Mucosa of descending colon (tissue), 3 donors: ENCODE measurements at regions not wholly inside any gene's neighbourhood (a gene's known extent, or its start where the extent isn't known, plus 50 kb on each side); places are given as distances from the start of the nearest gene placed in this dataset.
A peak's percentile ranks its signal among the peaks of the same experiment; 100 is the strongest.

Experiments used
- ATAC-seq: fragments of 200-7000 bp; cut with Tn5 transposase; one replicate; pipeline ENCODE4 v1.9.1; 2020; ENCODE audit warnings: mild to moderate bottlenecking, moderate library complexity
- DNase-seq, 3 donors: peaks; one replicate each; pipeline ENCODE4 v3.0.0-alpha.2; 2020
- H3K36me3 ChIP-seq: fragments of 200-600 bp; one replicate; pipeline ENCODE4 v1.8.0; 2021; ENCODE audit warnings: low read depth, mild to moderate bottlenecking
- H3K4me1 ChIP-seq: fragments of 200-600 bp; one replicate; pipeline ENCODE4 v1.8.0; 2021; ENCODE audit warnings: low read depth, mild to moderate bottlenecking
- H3K4me3 ChIP-seq: fragments of 200-600 bp; one replicate; pipeline ENCODE4 v1.8.0; 2021; ENCODE audit warnings: mild to moderate bottlenecking
- H3K9me3 ChIP-seq: fragments of 200-600 bp; one replicate; pipeline ENCODE4 v1.8.0; 2021; ENCODE audit warnings: mild to moderate bottlenecking
- intact Hi-C, 2 donors: fragments of 100-400 bp; cut with DNase I in 1 of 2; cut with micrococcal nuclease in 1 of 2; formaldehyde crosslinking; loops; one replicate each; pipeline versions ENCODE4 v1.11.0 to v1.11.1; 2022; cut with DNase I, micrococcal nuclease
- TF ChIP-seq, protein P1 (sequence below): fragments of 200-600 bp; IDR thresholded peaks from one replicate; pipeline ENCODE4 v1.8.0; 2022; ENCODE audit warnings: antibody characterized with exemption, mild to moderate bottlenecking
- donor health status: DM: no; HTN: no; CAD: no; lungs with moderate emphysema.
- donor health status: DM: no; HTN: no; CAD: no.
- donor health status: DM: no; HTN: yes; CAD: no.

DNA sequence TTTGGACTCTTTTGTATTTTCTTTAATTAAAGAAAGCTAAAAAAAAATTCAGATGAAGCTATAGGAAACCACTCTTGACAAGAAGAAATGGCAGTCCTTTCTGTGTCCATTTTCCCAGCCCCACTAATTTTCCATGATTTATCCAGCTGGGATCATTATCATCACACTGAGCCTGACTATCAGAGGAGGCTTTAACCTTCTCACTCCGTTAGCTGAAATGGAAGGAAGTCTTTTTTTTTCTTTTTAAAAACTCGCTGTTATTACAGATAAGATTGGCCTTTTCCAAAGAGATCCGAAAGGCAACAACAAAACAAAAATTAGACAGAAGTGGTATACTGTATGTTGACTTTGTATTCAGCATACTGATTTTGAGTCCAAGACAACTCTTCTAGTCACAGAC lies 366.2 kb upstream of the ROPN1 start:
- Histone ChIP-seq H3K4me3 (no peak overlapping the region), H3K4me1 (peaks cover 4% of the 10 kb centered on the region), H3K36me3 (no peaks in the 10 kb centered on the region), H3K9me3 (no peaks in the 10 kb centered on the region)
- TF ChIP-seq, protein P1, sequence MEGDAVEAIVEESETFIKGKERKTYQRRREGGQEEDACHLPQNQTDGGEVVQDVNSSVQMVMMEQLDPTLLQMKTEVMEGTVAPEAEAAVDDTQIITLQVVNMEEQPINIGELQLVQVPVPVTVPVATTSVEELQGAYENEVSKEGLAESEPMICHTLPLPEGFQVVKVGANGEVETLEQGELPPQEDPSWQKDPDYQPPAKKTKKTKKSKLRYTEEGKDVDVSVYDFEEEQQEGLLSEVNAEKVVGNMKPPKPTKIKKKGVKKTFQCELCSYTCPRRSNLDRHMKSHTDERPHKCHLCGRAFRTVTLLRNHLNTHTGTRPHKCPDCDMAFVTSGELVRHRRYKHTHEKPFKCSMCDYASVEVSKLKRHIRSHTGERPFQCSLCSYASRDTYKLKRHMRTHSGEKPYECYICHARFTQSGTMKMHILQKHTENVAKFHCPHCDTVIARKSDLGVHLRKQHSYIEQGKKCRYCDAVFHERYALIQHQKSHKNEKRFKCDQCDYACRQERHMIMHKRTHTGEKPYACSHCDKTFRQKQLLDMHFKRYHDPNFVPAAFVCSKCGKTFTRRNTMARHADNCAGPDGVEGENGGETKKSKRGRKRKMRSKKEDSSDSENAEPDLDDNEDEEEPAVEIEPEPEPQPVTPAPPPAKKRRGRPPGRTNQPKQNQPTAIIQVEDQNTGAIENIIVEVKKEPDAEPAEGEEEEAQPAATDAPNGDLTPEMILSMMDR = no peak
- intact Hi-C loops = loop anchor here (10.0 kb wide), 2 partner anchors 107 to 197 kb away; no protein-coding TSS in a partner anchor
- DNase-seq = no peak
- ATAC-seq = no peak

- peaks cover 9% of the 10 kb centered on the region for H3K4me1 ChIP-seq
- no peaks in the 10 kb centered on the region for H3K9me3 ChIP-seq
- no peaks in the 10 kb centered on the region for H3K36me3 ChIP-seq
- ATAC-seq (no peak), DNase-seq (no peak)
- TF ChIP-seq, protein P1 = no peak
- H3K4me3 ChIP-seq = no peak overlapping the region
- intact Hi-C loops = no loop called here
Measured at GRCh38 chr3:124360155-124360554, 368.2 kb upstream of the ROPN1 start.

DNA sequence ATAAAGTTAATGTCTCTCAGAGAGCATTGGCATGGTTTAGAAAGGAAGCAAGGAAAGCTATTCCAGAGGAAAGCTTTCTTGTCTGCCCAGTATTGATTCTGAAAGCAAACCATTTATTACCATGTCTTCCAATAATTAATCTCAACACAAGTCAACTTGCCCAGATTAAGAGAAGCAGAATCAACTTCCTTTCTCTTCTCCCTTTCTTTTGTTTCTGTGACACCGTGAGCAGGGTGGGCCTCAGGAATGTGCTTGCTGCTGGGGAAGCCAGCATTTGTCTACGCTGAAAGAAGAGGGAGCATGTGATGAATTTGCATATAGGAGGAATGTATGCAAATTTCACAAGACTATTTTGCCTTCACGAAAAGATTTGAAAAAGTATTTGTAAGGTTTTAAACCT lies 368.6 kb upstream of the ROPN1 start:
- H3K4me3 ChIP-seq = no peak overlapping the region
- ATAC-seq = no peak
- no peaks in the 10 kb centered on the region for H3K9me3 ChIP-seq
- TF ChIP-seq, protein P1 = no peak
- intact Hi-C loops = no loop called here
- no peaks in the 10 kb centered on the region for H3K36me3 ChIP-seq
- DNase-seq = no peak
- H3K4me1 ChIP-seq = peaks cover 9% of the 10 kb centered on the region

- DNase-seq (peak in 2 of 3 donors; percentile 50 to 55), ATAC-seq (peak; percentile 81)
- H3K9me3 ChIP-seq = no peaks in the 10 kb centered on the region
- intact Hi-C loops = no loop called here
- peaks cover 9% of the 10 kb centered on the region for H3K4me1 ChIP-seq
- TF ChIP-seq, protein P1 = no peak
- no peak overlapping the region for H3K4me3 ChIP-seq
- no peaks in the 10 kb centered on the region for H3K36me3 ChIP-seq
Measured at GRCh38 chr3:124361566-124361965, 368.7 kb upstream of the UMPS start.

GRCh38 chr3:124362455-124362854 lies 367.8 kb upstream of the UMPS start:
- peak; percentile 80 for ATAC-seq
- TF ChIP-seq, protein P1 = no peak
- Histone ChIP-seq H3K9me3 (no peaks in the 10 kb centered on the region), H3K36me3 (no peaks in the 10 kb centered on the region), H3K4me1 (peaks cover 9% of the 10 kb centered on the region), H3K4me3 (no peak overlapping the region)
- DNase-seq = no peak
- intact Hi-C loops = no loop called here

- no peak for DNase-seq
Measured at GRCh38 chr3:124363476-124363875, 366.8 kb upstream of the UMPS start.

More at GRCh38 chr3:124363476-124363875, 366.8 kb upstream of the UMPS start:
- Histone ChIP-seq H3K4me3 (no peak overlapping the region), H3K36me3 (no peaks in the 10 kb centered on the region), H3K4me1 (peaks cover 9% of the 10 kb centered on the region), H3K9me3 (no peaks in the 10 kb centered on the region)
- no peak for ATAC-seq
- TF ChIP-seq, protein P1 = no peak
- intact Hi-C loops = no loop called here
